Chondrocyte (in vitro differentiated cells): ENCODE measurements at regions not wholly inside any gene's neighbourhood (a gene's known extent, or its start where the extent isn't known, plus 50 kb on each side); places are given as distances from the start of the nearest gene placed in this dataset.

Source experiments
- DNase-seq: peaks from one replicate; pipeline ENCODE4 v3.0.0; 2021; ENCODE audit warnings: mixed read lengths, low spot score
- H3K27ac Mint-ChIP-seq: one replicate; pipeline ENCODE4 v1.8.0; 2021; ENCODE audit warnings: mild to moderate bottlenecking, moderate library complexity, mixed read lengths; ENCODE audit not compliant: unreplicated experiment
- H3K27me3 Mint-ChIP-seq: 2 replicates; pipeline ENCODE4 v1.8.0; 2021; ENCODE audit warnings: low read depth, mixed read lengths
- H3K36me3 Mint-ChIP-seq: 2 replicates; pipeline ENCODE4 v1.8.0; 2021; ENCODE audit warnings: low read depth, mixed read lengths
- H3K4me1 Mint-ChIP-seq: 2 replicates; pipeline ENCODE4 v1.8.0; 2021; ENCODE audit warnings: low read depth, mild to moderate bottlenecking, mixed read lengths
- H3K4me3 Mint-ChIP-seq: one replicate; pipeline ENCODE4 v1.8.0; 2021; ENCODE audit warnings: mild to moderate bottlenecking, moderate library complexity, mixed read lengths; ENCODE audit not compliant: unreplicated experiment
- H3K9me3 Mint-ChIP-seq: 2 replicates; pipeline ENCODE4 v1.8.0; 2021; ENCODE audit warnings: low read depth, mixed read lengths
- CTCF ChIP-seq: fragments of 200-600 bp; sonication (generic); IDR thresholded peaks from 2 replicates; pipeline ENCODE4 v1.5.0; 2021; ENCODE audit warnings: antibody characterized with exemption, mild to moderate bottlenecking, moderate library complexity

- Mint-ChIP-seq H3K27me3 (no peaks in the 10 kb centered on the region), H3K36me3 (peaks cover 2% of the 10 kb centered on the region), H3K27ac (no peak overlapping the region), H3K4me1 (no peaks in the 10 kb centered on the region), H3K9me3 (peaks cover 54% of the 10 kb centered on the region), H3K4me3 (no peak overlapping the region)
- no peak for DNase-seq
- no peak for TF ChIP-seq CTCF
These were observed 778.3 kb downstream of the KCNJ18 start for GRCh38 chr17:22470411-22471175.

GRCh38 chr17:22484826-22485225, 792.5 kb downstream of the KCNJ18 start:
- no peak overlapping the region for H3K4me3 Mint-ChIP-seq
- no peaks in the 10 kb centered on the region for H3K27me3 Mint-ChIP-seq
- TF ChIP-seq CTCF: no peak
- H3K9me3 Mint-ChIP-seq: peaks cover 63% of the 10 kb centered on the region
- H3K4me1 Mint-ChIP-seq: no peaks in the 10 kb centered on the region
- no peaks in the 10 kb centered on the region for H3K36me3 Mint-ChIP-seq
- no peak for DNase-seq
- H3K27ac Mint-ChIP-seq: no peak overlapping the region

GRCh38 chr17:22490399-22490798, 798.1 kb downstream of the KCNJ18 start:
- Mint-ChIP-seq H3K27me3 (no peaks in the 10 kb centered on the region), H3K27ac (no peak overlapping the region), H3K9me3 (peaks cover 64% of the 10 kb centered on the region), H3K36me3 (no peaks in the 10 kb centered on the region), H3K4me1 (no peaks in the 10 kb centered on the region), H3K4me3 (no peak overlapping the region)
- DNase-seq: no peak
- no peak for TF ChIP-seq CTCF

GRCh38 chr17:22492331-22492730, 800.0 kb downstream of the KCNJ18 start:
- peaks cover 2% of the 10 kb centered on the region for H3K36me3 Mint-ChIP-seq
- peaks cover 55% of the 10 kb centered on the region for H3K9me3 Mint-ChIP-seq
- no peak for DNase-seq
- H3K4me1 Mint-ChIP-seq: no peaks in the 10 kb centered on the region
- no peak for TF ChIP-seq CTCF
- H3K4me3 Mint-ChIP-seq: no peak overlapping the region
- no peak overlapping the region for H3K27ac Mint-ChIP-seq
- no peaks in the 10 kb centered on the region for H3K27me3 Mint-ChIP-seq

GRCh38 chr17:22496450-22496849, 804.1 kb downstream of the KCNJ18 start:
- Mint-ChIP-seq H3K27me3 (no peaks in the 10 kb centered on the region), H3K9me3 (peaks cover 69% of the 10 kb centered on the region), H3K27ac (no peak overlapping the region), H3K4me3 (no peak overlapping the region), H3K4me1 (no peaks in the 10 kb centered on the region), H3K36me3 (peaks cover 2% of the 10 kb centered on the region)
- DNase-seq: no peak
- no peak for TF ChIP-seq CTCF
